Mesothelial cell of epicardium (in vitro differentiated cells): ENCODE measurements at regions not wholly inside any gene's neighbourhood (a gene's known extent, or its start where the extent isn't known, plus 50 kb on each side); places are given as distances from the start of the nearest gene placed in this dataset.

Source experiments
- DNase-seq, 2 experiments: peaks; one replicate each; pipeline ENCODE4 v3.0.0; 2021; ENCODE audit warnings: low spot score in 2 of 2; ENCODE audit not compliant: unreplicated experiment in 2 of 2
- H3K27ac Mint-ChIP-seq: 2 replicates; pipeline ENCODE4 v1.8.0; 2021; ENCODE audit warnings: mixed read lengths
- H3K27me3 Mint-ChIP-seq: 2 replicates; pipeline ENCODE4 v1.8.0; 2021; ENCODE audit warnings: low read depth, mixed read lengths
- H3K36me3 Mint-ChIP-seq: 2 replicates; pipeline ENCODE4 v1.8.0; 2021; ENCODE audit warnings: mixed read lengths
- H3K4me1 Mint-ChIP-seq: 2 replicates; pipeline ENCODE4 v1.8.0; 2021; ENCODE audit warnings: mixed read lengths
- H3K4me3 Mint-ChIP-seq: 2 replicates; pipeline ENCODE4 v1.8.0; 2021; ENCODE audit warnings: mild to moderate bottlenecking, moderate library complexity, mixed read lengths
- H3K9me3 Mint-ChIP-seq: 2 replicates; pipeline ENCODE4 v1.8.0; 2021; ENCODE audit warnings: mixed read lengths
- TF ChIP-seq, protein P1 (sequence below): fragments of 200-600 bp; sonication (generic); IDR thresholded peaks from one replicate; pipeline ENCODE4 v1.5.0; 2021; ENCODE audit warnings: antibody characterized with exemption; ENCODE audit not compliant: unreplicated experiment

DNA sequence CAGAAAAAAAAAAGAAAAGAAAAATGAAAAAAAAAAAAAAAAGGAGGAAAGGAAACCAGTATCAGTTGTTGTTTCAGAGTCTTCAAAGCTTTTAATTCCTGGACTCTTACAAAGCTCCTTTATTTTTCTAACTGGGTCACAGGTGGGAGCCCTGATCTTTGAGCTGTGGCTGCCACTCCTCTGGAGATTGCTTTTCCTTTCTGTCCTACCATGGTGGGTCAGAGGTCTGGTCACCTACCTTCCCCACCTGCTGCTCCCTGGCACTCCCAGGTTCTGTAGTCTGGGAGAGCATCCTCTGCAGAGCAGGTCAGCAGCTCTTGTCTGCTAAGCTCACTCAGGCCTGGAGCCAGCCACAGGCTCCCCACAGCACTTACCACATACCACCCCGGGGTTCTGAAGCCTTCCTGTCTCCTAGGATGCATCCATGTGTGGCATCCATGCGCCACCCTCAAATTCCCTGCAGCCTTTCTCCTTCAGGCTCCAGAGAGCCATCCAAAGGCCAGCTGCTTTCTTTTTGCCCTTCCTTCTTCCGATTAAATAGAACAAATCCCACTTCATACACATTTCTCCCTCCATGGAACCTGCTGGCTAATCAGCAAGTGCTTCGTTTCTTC lies 73.2 kb upstream of the TPK1 start:
- Mint-ChIP-seq H3K27ac (no peak overlapping the region), H3K4me3 (no peak overlapping the region), H3K36me3 (no peaks in the 10 kb centered on the region), H3K27me3 (peaks cover 7% of the 10 kb centered on the region), H3K4me1 (no peaks in the 10 kb centered on the region), H3K9me3 (no peaks in the 10 kb centered on the region)
- TF ChIP-seq, protein P1, sequence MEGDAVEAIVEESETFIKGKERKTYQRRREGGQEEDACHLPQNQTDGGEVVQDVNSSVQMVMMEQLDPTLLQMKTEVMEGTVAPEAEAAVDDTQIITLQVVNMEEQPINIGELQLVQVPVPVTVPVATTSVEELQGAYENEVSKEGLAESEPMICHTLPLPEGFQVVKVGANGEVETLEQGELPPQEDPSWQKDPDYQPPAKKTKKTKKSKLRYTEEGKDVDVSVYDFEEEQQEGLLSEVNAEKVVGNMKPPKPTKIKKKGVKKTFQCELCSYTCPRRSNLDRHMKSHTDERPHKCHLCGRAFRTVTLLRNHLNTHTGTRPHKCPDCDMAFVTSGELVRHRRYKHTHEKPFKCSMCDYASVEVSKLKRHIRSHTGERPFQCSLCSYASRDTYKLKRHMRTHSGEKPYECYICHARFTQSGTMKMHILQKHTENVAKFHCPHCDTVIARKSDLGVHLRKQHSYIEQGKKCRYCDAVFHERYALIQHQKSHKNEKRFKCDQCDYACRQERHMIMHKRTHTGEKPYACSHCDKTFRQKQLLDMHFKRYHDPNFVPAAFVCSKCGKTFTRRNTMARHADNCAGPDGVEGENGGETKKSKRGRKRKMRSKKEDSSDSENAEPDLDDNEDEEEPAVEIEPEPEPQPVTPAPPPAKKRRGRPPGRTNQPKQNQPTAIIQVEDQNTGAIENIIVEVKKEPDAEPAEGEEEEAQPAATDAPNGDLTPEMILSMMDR = no peak
- DNase-seq = no peak

DNA sequence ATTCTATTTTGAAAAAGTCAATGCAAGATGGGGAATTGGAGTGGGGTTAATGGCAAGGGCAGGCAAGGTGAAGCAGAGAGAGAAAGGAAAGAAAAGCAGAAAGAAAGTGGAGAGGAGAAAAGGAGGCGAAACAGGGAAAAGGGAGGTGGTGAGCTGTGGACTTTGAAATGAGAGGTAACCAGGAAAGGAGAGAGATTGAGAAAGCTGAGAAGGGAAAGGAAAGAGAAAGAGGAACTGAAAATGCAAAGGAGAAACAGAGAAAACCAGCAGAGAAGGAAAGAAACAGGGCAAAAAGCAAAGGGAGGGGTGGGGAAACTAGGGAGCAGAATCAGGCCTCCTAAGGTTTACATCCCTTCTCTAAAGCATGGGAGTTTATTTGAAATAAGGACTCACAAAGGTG lies 72.5 kb upstream of the TPK1 start:
- no peaks in the 10 kb centered on the region for H3K9me3 Mint-ChIP-seq
- DNase-seq = no peak
- H3K4me3 Mint-ChIP-seq = no peak overlapping the region

DNA sequence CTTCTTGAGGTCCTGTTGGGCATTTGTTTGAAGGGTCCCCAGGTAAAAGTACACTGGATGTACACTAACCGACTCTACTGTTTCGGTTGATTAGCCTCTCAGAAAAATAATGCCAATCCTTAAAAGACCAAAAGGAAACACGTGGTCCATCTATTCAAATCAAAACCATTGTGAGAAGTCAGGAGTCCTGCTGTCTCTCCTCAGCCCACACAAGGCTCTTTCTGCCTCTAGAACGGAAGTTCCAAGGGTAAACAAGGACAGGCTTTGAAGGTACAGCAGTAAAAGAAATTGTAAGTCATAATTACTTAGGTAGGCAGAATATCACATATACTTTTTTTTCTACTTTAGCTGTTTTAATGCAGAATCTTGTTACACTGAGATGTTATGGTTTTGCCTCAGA lies 71.7 kb upstream of the TPK1 start:
- H3K36me3 Mint-ChIP-seq = no peaks in the 10 kb centered on the region
- H3K27me3 Mint-ChIP-seq = peaks cover 7% of the 10 kb centered on the region
- no peak overlapping the region for H3K4me3 Mint-ChIP-seq
- no peaks in the 10 kb centered on the region for H3K9me3 Mint-ChIP-seq
- no peak overlapping the region for H3K27ac Mint-ChIP-seq
- H3K4me1 Mint-ChIP-seq = no peaks in the 10 kb centered on the region
- TF ChIP-seq, protein P1 = no peak
- no peak for DNase-seq

More for the DNA sequence above, 72.5 kb upstream of the TPK1 start:
- peaks cover 7% of the 10 kb centered on the region for H3K27me3 Mint-ChIP-seq
- no peak overlapping the region for H3K27ac Mint-ChIP-seq
- TF ChIP-seq, protein P1 = no peak
- H3K4me1 Mint-ChIP-seq = no peaks in the 10 kb centered on the region
- H3K36me3 Mint-ChIP-seq = no peaks in the 10 kb centered on the region

DNA sequence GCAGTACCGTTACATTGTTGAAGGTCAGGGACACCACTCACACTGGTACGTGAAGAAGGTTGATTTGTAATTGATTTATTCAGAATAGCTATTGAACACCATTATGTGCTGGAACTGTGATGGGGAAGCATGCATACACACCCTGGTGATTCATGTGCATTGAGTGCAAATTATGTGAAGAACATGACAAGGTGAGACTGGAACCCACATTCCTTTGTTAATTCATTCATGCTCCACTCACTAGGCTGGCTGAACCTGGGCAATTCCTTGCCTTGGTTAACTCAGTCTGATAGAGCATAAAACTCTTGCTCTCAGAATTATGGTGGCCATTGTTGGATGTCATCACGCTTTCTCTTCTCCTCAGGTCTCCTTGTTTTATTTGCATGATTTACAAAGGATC lies 67.3 kb upstream of the TPK1 start:
- Mint-ChIP-seq H3K27ac (no peak overlapping the region), H3K4me3 (no peak overlapping the region), H3K4me1 (no peaks in the 10 kb centered on the region), H3K36me3 (no peaks in the 10 kb centered on the region), H3K27me3 (peaks cover 3% of the 10 kb centered on the region), H3K9me3 (no peaks in the 10 kb centered on the region)
- TF ChIP-seq, protein P1 = no peak
- no peak for DNase-seq

DNA sequence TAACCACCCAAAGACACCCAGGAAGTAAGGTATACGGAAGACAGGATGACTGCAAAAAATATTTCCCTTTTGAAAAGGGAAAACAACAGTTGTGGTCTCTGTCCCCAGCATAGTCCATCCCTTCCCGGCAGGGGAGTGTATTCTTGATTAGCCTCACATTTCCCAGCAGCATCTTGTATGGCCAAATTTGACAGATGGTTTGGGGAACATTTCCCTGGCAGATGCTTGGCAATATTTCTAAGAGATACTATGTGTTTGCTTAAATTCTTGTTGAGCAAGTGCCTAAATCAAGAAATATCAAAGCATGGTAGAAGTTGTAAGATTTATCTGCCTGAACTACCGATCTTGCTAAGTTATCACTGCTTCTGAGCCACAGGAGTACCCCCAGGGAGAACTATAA lies 56.9 kb upstream of the TPK1 start:
- no peaks in the 10 kb centered on the region for H3K4me1 Mint-ChIP-seq
- no peak overlapping the region for H3K27ac Mint-ChIP-seq
- peaks cover 9% of the 10 kb centered on the region for H3K9me3 Mint-ChIP-seq
- DNase-seq = no peak
- H3K36me3 Mint-ChIP-seq = no peaks in the 10 kb centered on the region
- no peak overlapping the region for H3K4me3 Mint-ChIP-seq
- H3K27me3 Mint-ChIP-seq = no peaks in the 10 kb centered on the region
- TF ChIP-seq, protein P1 = no peak
